ENCODE measurements at regions not wholly inside any gene's neighbourhood (a gene's known extent, or its start where the extent isn't known, plus 50 kb on each side); places are given as distances from the start of the nearest gene placed in this dataset.

GRCh38 chr12:38139456-38139855 lies 177.1 kb upstream of the ALG10B start:
- DNase-seq (ENCODE audit: low read depth), result no peak

GRCh38 chr12:38141239-38141638 lies 175.3 kb upstream of the ALG10B start:
- DNase-seq (ENCODE audit: low read depth), result no peak

GRCh38 chr12:38141861-38142260 lies 174.7 kb upstream of the ALG10B start:
- DNase-seq (ENCODE audit: low read depth), result no peak

GRCh38 chr12:38142974-38143373 lies 173.6 kb upstream of the ALG10B start:
- DNase-seq (ENCODE audit: low read depth), result no peak

GRCh38 chr12:38144049-38144448 lies 172.5 kb upstream of the ALG10B start:
- DNase-seq (ENCODE audit: low read depth), result no peak

- no peak for DNase-seq (ENCODE audit: low read depth)
These were observed 171.8 kb upstream of the ALG10B start for GRCh38 chr12:38144601-38145436.

GRCh38 chr12:38149395-38150073 lies 167.0 kb upstream of the ALG10B start:
- no peak for DNase-seq (ENCODE audit: low read depth)

GRCh38 chr12:38151991-38152700 lies 164.4 kb upstream of the ALG10B start:
- DNase-seq (ENCODE audit: low read depth), result no peak

- no peak for DNase-seq (ENCODE audit: low read depth)
These were observed 163.5 kb upstream of the ALG10B start for GRCh38 chr12:38152816-38153736.

GRCh38 chr12:38153737-38154061 lies 162.9 kb upstream of the ALG10B start:
- no peak for DNase-seq (ENCODE audit: low read depth)

GRCh38 chr12:38154096-38155019 lies 162.2 kb upstream of the ALG10B start:
- DNase-seq (ENCODE audit: low read depth), result no peak

- no peak for DNase-seq (ENCODE audit: low read depth)
These were observed 161.6 kb upstream of the ALG10B start for GRCh38 chr12:38155020-38155395.

- no peak for DNase-seq (ENCODE audit: low read depth)
These were observed 160.8 kb upstream of the ALG10B start for GRCh38 chr12:38155526-38156496.

- no peak for DNase-seq (ENCODE audit: low read depth)
These were observed 159.9 kb upstream of the ALG10B start for GRCh38 chr12:38156497-38157245.

- no peak for DNase-seq (ENCODE audit: low read depth)
These were observed 159.2 kb upstream of the ALG10B start for GRCh38 chr12:38157274-38157932.

- no peak for DNase-seq (ENCODE audit: low read depth)
These were observed 158.6 kb upstream of the ALG10B start for GRCh38 chr12:38157933-38158401.

GRCh38 chr12:38158428-38159091 lies 158.0 kb upstream of the ALG10B start:
- DNase-seq (ENCODE audit: low read depth), result no peak

- DNase-seq (ENCODE audit: low read depth), result no peak
These were observed 157.5 kb upstream of the ALG10B start for GRCh38 chr12:38159092-38159551.
